ENCODE measurements at regions not wholly inside any gene's neighbourhood (a gene's known extent, or its start where the extent isn't known, plus 50 kb on each side); places are given as distances from the start of the nearest gene placed in this dataset.

GRCh38 chr10:44589944-44590449 is 205.1 kb upstream of the CXCL12 start:
- no peaks in the 10 kb centered on the region for H3K36me3 ChIP-seq
- no peak overlapping the region for H3K27ac ChIP-seq
- no peaks in the 10 kb centered on the region for H3K4me1 ChIP-seq
- no peak for TF ChIP-seq CTCF (IDR thresholded peaks at IDR 0.05)
- no peak for TF ChIP-seq POLR2A (IDR thresholded peaks at IDR 0.05)
- no peak for TF ChIP-seq EP300 (IDR thresholded peaks at IDR 0.05)
- WGBS, 2 donors = 72 to 80% methylated on average over 5 of the region's 5 CpGs
- H3K4me3 ChIP-seq = no peak overlapping the region
- H3K27me3 ChIP-seq = no peaks in the 10 kb centered on the region
- no peaks in the 10 kb centered on the region for H3K9me3 ChIP-seq
- DNase-seq (ENCODE audit: low spot score in 2 of 2) = no peak

GRCh38 chr10:44591911-44592310 is 207.0 kb upstream of the CXCL12 start:
- TF ChIP-seq CTCF (IDR thresholded peaks at IDR 0.05) = no peak
- no peak for TF ChIP-seq POLR2A (IDR thresholded peaks at IDR 0.05)
- no peak for TF ChIP-seq EP300 (IDR thresholded peaks at IDR 0.05)
- whole genome bisulfite sequencing, 2 donors = 64 to 74% methylated on average over 1 of the region's 1 CpG
- no peaks in the 10 kb centered on the region for H3K4me1 ChIP-seq

GRCh38 chr10:44593952-44594351 is 209.1 kb upstream of the CXCL12 start:
- H3K27ac ChIP-seq = no peak overlapping the region
- no peak for DNase-seq (ENCODE audit: low spot score in 2 of 2)
- WGBS, 2 donors = 82 to 86% methylated on average over 7 of the region's 7 CpGs
- peaks cover 0 to 5% (median 2%) of the 10 kb centered on the region in 4 donors for H3K9me3 ChIP-seq
- H3K4me1 ChIP-seq = no peaks in the 10 kb centered on the region
- no peaks in the 10 kb centered on the region for H3K27me3 ChIP-seq
- H3K36me3 ChIP-seq = no peaks in the 10 kb centered on the region
- no peak for TF ChIP-seq CTCF (IDR thresholded peaks at IDR 0.05)
- TF ChIP-seq POLR2A (IDR thresholded peaks at IDR 0.05) = no peak
- no peak for TF ChIP-seq EP300 (IDR thresholded peaks at IDR 0.05)
- no peak overlapping the region for H3K4me3 ChIP-seq

More at GRCh38 chr10:44591911-44592310, 207.0 kb upstream of the CXCL12 start:
- no peak for DNase-seq (ENCODE audit: low spot score in 2 of 2)
- Histone ChIP-seq H3K9me3 (peaks cover 0 to 5% (median 2%) of the 10 kb centered on the region in 4 donors), H3K4me3 (no peak overlapping the region), H3K27ac (no peak overlapping the region), H3K27me3 (no peaks in the 10 kb centered on the region), H3K36me3 (no peaks in the 10 kb centered on the region)

GRCh38 chr10:44607116-44607515 is 222.2 kb upstream of the CXCL12 start:
- 59 to 80% methylated on average over 1 of the region's 1 CpG for WGBS, 2 donors
- no peak for DNase-seq (ENCODE audit: low spot score in 2 of 2)
- no peaks in the 10 kb centered on the region for H3K36me3 ChIP-seq
- TF ChIP-seq POLR2A (IDR thresholded peaks at IDR 0.05) (no peak), CTCF (IDR thresholded peaks at IDR 0.05) (no peak), EP300 (IDR thresholded peaks at IDR 0.05) (no peak)
- no peak overlapping the region for H3K27ac ChIP-seq
- H3K9me3 ChIP-seq = no peaks in the 10 kb centered on the region
- no peaks in the 10 kb centered on the region for H3K4me1 ChIP-seq
- H3K27me3 ChIP-seq = no peaks in the 10 kb centered on the region
- no peak overlapping the region for H3K4me3 ChIP-seq

GRCh38 chr10:44618910-44619309 is 234.0 kb upstream of the CXCL12 start:
- 69% methylated on average over 3 of the region's 3 CpGs for WGBS, 2 donors

More at GRCh38 chr10:44618910-44619309, 234.0 kb upstream of the CXCL12 start:
- no peak overlapping the region for H3K27ac ChIP-seq
- no peaks in the 10 kb centered on the region for H3K36me3 ChIP-seq
- H3K4me3 ChIP-seq = no peak overlapping the region
- no peaks in the 10 kb centered on the region for H3K4me1 ChIP-seq
- H3K27me3 ChIP-seq = no peaks in the 10 kb centered on the region
- no peak for DNase-seq (ENCODE audit: low spot score in 2 of 2)
- H3K9me3 ChIP-seq = no peaks in the 10 kb centered on the region
- TF ChIP-seq POLR2A (IDR thresholded peaks at IDR 0.05) (no peak), EP300 (IDR thresholded peaks at IDR 0.05) (no peak), CTCF (IDR thresholded peaks at IDR 0.05) (no peak)
